ENCODE measurements at regions not wholly inside any gene's neighbourhood (a gene's known extent, or its start where the extent isn't known, plus 50 kb on each side); places are given as distances from the start of the nearest gene placed in this dataset.

- Mint-ChIP-seq H3K27ac (no peak overlapping the region), H3K9me3 (peaks cover 0 to 10% (median 4%) of the 10 kb centered on the region in 7 donors), H3K27me3 (ENCODE audit: low read depth in 3 of 3) (peaks cover 2 to 5% (median 3%) of the 10 kb centered on the region in 3 donors), H3K36me3 (no peaks in the 10 kb centered on the region), H3K4me3 (no peak overlapping the region), H3K4me1 (no peaks in the 10 kb centered on the region)
- no peak overlapping the region for H3K4me3 ChIP-seq (replicated peaks in 1 of 3; ENCODE audit: low read depth in 2 of 3, low read length in 3 of 3)
- whole genome bisulfite sequencing (ENCODE audit: insufficient coverage) = 96% methylated on average over 3 of the region's 4 CpGs
- no peak for DNase-seq
- no peaks in the 10 kb centered on the region for H3K9me3 ChIP-seq (replicated peaks in 1 of 2; ENCODE audit: control insufficient read depth in 1 of 2, insufficient read depth in 1 of 2, low read length in 2 of 2)
- TF ChIP-seq, protein P1, sequence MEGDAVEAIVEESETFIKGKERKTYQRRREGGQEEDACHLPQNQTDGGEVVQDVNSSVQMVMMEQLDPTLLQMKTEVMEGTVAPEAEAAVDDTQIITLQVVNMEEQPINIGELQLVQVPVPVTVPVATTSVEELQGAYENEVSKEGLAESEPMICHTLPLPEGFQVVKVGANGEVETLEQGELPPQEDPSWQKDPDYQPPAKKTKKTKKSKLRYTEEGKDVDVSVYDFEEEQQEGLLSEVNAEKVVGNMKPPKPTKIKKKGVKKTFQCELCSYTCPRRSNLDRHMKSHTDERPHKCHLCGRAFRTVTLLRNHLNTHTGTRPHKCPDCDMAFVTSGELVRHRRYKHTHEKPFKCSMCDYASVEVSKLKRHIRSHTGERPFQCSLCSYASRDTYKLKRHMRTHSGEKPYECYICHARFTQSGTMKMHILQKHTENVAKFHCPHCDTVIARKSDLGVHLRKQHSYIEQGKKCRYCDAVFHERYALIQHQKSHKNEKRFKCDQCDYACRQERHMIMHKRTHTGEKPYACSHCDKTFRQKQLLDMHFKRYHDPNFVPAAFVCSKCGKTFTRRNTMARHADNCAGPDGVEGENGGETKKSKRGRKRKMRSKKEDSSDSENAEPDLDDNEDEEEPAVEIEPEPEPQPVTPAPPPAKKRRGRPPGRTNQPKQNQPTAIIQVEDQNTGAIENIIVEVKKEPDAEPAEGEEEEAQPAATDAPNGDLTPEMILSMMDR (IDR thresholded peaks at IDR 0.05) = no peak
- H3K36me3 ChIP-seq (replicated peaks in 1 of 2; ENCODE audit: control insufficient read depth in 1 of 2, insufficient read depth in 2 of 2, low read length in 2 of 2) = no peaks in the 10 kb centered on the region
- no peak overlapping the region for H2AFZ ChIP-seq (ENCODE audit: insufficient read depth, low read depth, low read length, poor library complexity, severe bottlenecking)
- H3K27ac ChIP-seq (ENCODE audit: low read depth in 1 of 2, low read length in 2 of 2) = no peak overlapping the region
- H3K79me2 ChIP-seq (ENCODE audit: insufficient read depth, low read length) = no peaks in the 10 kb centered on the region
- H4K20me1 ChIP-seq (ENCODE audit: insufficient read depth, low read length) = no peaks in the 10 kb centered on the region
- H3K27me3 ChIP-seq (ENCODE audit: control insufficient read depth in 2 of 2, insufficient read depth in 2 of 2, low read length in 2 of 2) = no peaks in the 10 kb centered on the region
- H3K4me1 ChIP-seq (ENCODE audit: control insufficient read depth in 1 of 2, insufficient read depth in 2 of 2, low read length in 2 of 2) = no peaks in the 10 kb centered on the region
- no peak overlapping the region for H3K4me2 ChIP-seq (replicated peaks; ENCODE audit: extremely low read depth, low read length, poor library complexity, severe bottlenecking)
- intact Hi-C loops (cut with micrococcal nuclease) = no loop called here
- no peak overlapping the region for H3K9ac ChIP-seq (ENCODE audit: insufficient read depth, low read length, poor library complexity, severe bottlenecking)
These were observed 91.4 kb downstream of the SCG2 start for GRCh38 chr2:223510713-223511112.

- H3K9me3 Mint-ChIP-seq = peaks cover 0 to 10% (median 4%) of the 10 kb centered on the region in 7 donors
These were observed 91.0 kb downstream of the SCG2 start for GRCh38 chr2:223511168-223511567.

More at GRCh38 chr2:223511168-223511567, 91.0 kb downstream of the SCG2 start:
- H3K27me3 Mint-ChIP-seq (ENCODE audit: low read depth in 3 of 3) = peaks cover 2 to 5% (median 3%) of the 10 kb centered on the region in 3 donors
- Histone ChIP-seq H3K79me2 (ENCODE audit: insufficient read depth, low read length) (no peaks in the 10 kb centered on the region), H4K20me1 (ENCODE audit: insufficient read depth, low read length) (no peaks in the 10 kb centered on the region), H2AFZ (ENCODE audit: insufficient read depth, low read depth, low read length, poor library complexity, severe bottlenecking) (no peak overlapping the region), H3K36me3 (replicated peaks in 1 of 2; ENCODE audit: control insufficient read depth in 1 of 2, insufficient read depth in 2 of 2, low read length in 2 of 2) (no peaks in the 10 kb centered on the region), H3K9ac (ENCODE audit: insufficient read depth, low read length, poor library complexity, severe bottlenecking) (no peak overlapping the region), H3K9me3 (replicated peaks in 1 of 2; ENCODE audit: control insufficient read depth in 1 of 2, insufficient read depth in 1 of 2, low read length in 2 of 2) (no peaks in the 10 kb centered on the region), H3K4me3 (replicated peaks in 1 of 3; ENCODE audit: low read depth in 2 of 3, low read length in 3 of 3) (no peak overlapping the region), H3K27ac (ENCODE audit: low read depth in 1 of 2, low read length in 2 of 2) (no peak overlapping the region), H3K27me3 (ENCODE audit: control insufficient read depth in 2 of 2, insufficient read depth in 2 of 2, low read length in 2 of 2) (no peaks in the 10 kb centered on the region), H3K4me2 (replicated peaks; ENCODE audit: extremely low read depth, low read length, poor library complexity, severe bottlenecking) (no peak overlapping the region), H3K4me1 (ENCODE audit: control insufficient read depth in 1 of 2, insufficient read depth in 2 of 2, low read length in 2 of 2) (no peaks in the 10 kb centered on the region)
- no peak overlapping the region for H3K27ac Mint-ChIP-seq
- H3K36me3 Mint-ChIP-seq = no peaks in the 10 kb centered on the region
- TF ChIP-seq, protein P1 (IDR thresholded peaks at IDR 0.05) = no peak
- no peak overlapping the region for H3K4me3 Mint-ChIP-seq
- DNase-seq = no peak
- intact Hi-C loops (cut with micrococcal nuclease) = no loop called here
- no peaks in the 10 kb centered on the region for H3K4me1 Mint-ChIP-seq
- WGBS (ENCODE audit: insufficient coverage) = 82% methylated on average over 1 of the region's 4 CpGs
